HG03135 (cell line): ENCODE measurements at regions not wholly inside any gene's neighbourhood (a gene's known extent, or its start where the extent isn't known, plus 50 kb on each side); places are given as distances from the start of the nearest gene placed in this dataset.

Experiments
- ATAC-seq: cut with Tn5 transposase; IDR thresholded peaks from one replicate; pipeline ENCODE4 v1.9.1; 2021; ENCODE audit warnings: mild to moderate bottlenecking, moderate library complexity; ENCODE audit not compliant: unreplicated experiment

DNA sequence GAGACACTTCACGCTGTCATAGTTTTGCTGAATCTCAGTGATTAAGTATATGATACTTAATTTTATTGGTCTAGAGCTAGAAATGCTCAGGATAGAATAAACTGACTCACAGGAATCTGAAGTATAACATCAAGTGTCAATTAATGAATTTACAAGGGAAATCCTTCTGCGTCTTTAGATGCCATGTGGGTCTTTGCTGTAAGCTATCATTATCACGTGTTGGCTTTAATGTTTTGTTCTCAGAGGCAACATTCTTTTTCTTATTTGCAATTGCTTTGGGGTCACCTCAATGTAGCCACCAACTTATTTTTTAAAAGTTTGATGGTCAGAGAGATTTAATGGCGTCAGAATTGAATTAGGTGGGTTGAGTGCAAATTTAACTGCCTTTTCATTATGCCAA lies 680.1 kb upstream of the PTBP2 start:
- ATAC-seq = no peak

DNA sequence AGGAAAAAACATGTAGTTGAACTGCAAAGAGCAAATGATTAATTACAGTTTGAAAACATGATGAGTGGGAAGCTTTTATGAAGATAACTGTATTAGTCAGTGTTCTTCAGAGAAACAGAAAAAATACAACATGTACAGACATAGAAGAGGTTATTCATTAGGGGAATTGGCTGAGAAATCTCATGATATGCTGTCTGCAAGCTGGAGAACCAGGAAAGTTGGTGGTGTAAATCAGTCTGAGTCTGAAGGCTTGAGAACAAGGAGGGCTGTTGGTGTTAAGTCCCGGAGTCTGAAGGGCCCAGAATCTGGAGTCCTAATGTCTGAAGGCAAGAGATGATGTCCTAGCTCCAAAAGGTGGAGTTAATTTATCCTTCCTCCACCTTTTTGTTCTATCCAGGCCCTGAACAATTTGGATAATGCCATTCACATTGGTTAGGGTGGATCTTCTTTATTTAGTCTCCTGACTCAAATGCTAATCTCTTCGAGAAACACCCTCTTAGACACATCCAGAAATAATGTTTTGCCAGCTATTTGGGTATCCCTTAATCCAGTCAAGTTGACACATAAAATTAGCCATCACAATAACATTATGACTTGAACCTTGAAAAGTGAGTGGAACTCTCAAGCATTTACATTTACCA lies 672.9 kb upstream of the PTBP2 start:
- no peak for ATAC-seq

DNA sequence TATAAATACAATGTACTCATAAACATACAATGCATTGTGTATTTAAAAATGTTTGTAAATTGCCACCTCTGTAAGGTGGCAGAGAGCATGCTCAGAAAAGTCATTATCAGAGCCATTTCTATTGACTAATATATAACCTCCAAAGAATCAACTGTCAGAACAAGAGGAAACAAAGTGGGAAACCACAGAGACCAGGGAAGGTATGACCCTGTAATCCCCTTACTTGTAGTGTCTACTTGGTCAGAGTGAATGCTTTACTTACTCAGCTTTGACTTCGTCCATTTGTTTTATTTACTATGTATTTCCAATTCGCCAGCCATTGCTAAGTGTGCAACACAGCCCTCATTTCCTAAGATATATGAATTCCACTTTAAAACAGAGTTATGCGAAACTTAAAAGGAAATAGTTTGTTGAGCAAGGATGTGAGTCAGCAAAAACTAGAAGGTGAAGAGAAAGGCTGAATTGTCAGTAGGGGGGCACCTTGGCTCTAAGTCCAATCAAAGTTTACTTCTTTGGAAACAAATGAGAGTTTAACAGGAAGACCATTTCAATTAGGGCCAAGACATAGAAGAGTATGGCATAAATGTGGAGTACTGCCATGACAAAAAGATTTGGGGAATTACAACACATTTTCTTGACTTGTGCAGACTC lies 671.7 kb upstream of the PTBP2 start:
- no peak for ATAC-seq

DNA sequence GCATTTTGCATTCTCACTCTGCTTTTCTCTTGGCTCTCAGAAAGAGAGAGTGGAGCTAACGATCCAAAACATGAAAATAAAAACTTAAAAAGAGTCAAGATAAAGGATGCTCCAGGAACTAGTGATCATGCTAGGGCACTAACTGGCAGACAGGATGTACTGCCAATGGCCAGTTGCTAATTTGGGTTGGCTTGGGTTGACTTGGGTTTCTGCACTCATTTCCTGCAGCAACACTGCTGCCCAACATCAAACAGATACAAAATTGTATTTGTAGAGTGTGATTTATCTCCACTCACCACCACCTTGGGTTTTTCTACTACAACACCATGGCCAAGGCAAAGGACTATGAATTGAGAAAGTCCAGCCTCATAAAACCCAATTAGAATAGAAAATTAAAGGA lies 662.3 kb upstream of the PTBP2 start:
- ATAC-seq = no peak

DNA sequence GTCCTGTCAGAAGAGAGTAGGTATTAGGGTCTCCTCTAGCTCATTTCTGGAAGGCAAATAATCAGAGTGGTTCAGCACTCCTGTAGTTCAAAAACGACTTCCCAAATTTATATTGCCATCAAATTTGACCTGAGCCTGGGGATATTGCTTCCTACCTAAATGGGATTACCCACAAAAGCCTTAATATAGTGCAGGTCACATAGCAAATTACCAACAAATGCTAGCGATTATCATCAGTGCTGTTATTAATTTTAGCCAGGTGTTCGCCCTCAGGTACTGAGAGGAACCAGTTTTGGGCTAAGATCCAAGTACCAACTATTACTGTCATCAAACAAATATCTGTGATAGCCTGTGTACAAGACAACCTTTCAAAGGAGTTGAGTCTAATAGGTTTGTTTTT lies 661.8 kb upstream of the PTBP2 start:
- no peak for ATAC-seq

DNA sequence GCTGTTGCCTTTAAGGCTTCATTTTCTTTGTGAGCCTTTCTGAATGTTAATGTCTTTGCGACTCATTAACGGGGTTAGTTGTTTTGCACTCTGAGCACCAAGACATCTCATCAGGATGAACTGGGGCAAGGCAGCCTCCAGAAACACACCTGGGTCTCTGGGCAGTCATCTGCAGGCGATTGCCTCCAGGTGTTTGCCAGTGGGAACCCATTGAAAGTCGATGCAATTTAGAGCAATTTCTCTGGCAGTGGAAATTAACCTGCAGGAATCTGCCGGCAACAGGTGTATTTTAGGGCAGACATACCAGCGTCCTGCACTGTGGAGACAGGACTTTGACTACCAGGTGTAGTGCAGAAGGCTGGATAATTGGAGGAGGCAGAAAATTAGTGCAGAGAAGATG lies 661.0 kb upstream of the PTBP2 start:
- ATAC-seq = no peak

DNA sequence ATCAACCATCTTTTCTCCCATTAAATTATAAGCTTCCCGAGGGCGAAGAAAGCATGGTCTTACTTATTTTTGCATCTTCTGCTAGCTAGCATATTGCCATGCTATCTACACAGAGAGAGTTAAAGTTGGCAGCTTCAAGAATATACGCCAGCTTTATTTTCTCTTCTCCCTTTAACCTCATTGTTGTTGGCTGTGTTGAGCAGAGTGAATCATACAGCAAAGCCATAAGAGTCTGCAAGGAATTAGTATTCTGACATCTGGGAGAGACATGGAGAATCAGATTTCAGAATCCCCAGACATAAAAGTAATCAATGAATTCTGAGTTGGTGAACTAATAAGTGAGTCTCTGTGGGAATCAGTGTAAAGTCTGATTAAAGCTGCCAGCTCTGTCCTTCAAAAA lies 649.6 kb upstream of the PTBP2 start:
- ATAC-seq = no peak

DNA sequence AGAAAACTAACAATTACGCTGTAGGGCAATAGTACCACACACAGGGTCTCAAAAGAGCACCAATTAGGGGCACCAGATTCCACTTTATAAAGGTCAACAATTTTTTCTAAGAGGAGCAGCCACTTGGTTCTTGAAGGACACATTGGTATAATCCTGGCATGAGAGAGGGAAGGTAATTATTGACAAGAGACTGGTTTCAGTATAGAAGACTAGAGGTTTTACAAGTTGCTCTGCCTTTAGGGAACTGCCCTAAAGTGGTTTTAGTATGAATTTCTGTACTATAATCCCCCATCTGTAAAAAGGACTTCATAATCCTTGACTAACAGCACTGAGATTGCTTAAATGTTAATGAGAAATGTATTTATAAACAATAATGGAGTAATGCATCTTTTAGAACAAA lies 648.5 kb upstream of the PTBP2 start:
- ATAC-seq = no peak

DNA sequence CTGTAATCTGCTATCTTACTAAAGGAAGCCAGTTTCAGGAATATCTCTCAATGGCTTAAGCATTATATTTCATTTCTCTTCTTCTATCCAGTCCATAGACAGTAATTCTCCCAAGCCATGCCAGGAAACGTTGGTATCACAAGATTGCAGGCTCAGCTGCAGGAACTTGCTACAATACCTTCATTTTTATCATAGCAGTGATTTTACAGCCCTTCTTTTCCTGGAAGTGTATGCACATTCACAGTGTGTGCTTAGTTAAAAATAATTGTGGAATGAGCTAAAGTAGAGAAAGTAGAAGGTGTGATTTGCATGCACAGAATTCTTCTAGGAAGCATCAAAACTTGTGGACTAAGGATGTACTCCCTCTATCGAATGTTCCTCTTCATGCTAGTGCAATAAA lies 647.2 kb upstream of the PTBP2 start:
- ATAC-seq = no peak

DNA sequence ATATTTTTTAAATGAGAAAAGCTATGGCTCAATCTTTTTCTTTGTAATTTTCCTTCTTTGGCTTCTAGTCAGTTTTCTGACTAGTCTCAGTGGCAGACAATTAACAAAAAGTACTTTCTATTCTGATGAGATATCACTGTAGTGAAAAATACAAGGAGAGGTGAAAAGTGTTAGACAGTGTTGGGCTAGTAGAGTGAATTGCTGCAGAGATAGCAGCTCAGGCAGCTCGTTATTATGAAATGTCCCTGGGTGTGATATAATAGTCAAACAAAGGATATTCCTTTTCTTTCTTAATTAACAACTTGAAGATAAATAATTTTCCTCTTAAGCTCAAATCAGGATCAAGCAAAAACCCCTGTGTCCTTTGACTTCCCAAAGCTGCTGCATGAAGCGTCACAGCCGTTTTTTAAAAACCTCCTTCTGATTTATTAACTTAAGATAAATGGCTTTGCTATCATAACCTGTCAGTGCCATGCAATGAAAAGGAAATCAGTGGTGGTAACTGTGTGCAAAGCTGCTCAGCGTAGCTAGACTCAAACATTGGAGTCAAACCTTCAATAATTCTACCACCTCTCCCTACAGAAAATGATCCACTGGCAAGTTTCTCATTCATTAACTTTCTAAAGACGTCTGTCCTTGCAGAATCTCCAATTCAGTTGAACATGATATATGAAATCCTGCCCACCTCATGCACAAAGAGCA lies 646.6 kb upstream of the PTBP2 start:
- no peak for ATAC-seq

DNA sequence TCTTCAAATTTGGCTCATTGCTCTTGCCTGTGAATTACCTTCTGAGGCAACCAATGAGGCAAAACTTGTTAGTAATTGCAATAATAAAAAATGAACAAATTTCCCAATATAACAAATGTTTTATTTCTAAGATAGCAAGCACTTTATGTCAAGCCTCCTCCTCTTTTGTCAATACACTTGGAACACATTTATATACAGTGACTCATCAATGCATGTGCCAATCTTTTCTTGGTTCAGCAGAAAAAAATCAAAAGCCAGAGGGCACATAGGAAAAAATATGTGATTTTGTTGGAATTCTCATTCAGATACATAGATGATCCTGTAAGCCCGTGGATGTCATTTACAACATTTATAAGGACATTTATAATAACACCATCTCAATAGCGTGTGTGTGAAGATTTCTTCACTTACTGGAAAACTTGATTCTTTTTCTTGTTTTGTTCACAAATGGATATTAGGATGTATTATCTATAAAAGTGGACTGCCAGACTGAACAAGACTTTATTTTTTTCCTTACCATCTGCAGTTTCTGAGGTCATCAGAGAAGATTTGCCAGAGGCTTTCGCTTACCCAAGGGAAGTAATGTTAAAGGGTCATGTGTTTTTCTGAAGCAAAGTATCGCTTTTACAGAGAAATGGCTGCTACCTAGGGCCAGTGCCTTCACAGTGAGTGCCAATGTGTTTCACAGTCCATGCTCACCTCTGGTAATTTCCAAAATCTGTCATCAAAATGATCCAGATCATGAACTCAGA lies 645.7 kb upstream of the PTBP2 start:
- ATAC-seq = no peak

DNA sequence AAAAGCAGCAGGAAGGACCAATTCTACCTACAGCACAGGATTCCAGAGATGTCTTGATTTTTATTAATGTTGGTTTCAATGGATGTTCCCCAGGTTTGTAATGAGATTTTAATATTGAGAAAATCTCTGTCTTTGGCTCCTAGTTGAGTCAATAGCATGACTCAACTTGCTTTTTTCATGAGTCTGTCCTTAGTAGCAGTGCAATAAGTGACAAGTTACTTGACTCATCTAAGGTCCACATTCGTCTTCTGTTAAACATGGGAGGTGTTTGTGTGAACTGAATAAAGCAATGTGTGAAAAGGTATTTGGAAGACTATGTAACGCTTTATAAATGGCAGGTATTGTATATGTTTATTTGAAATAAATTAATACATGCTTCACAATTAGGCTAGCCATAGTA lies 645.0 kb upstream of the PTBP2 start:
- no peak for ATAC-seq

DNA sequence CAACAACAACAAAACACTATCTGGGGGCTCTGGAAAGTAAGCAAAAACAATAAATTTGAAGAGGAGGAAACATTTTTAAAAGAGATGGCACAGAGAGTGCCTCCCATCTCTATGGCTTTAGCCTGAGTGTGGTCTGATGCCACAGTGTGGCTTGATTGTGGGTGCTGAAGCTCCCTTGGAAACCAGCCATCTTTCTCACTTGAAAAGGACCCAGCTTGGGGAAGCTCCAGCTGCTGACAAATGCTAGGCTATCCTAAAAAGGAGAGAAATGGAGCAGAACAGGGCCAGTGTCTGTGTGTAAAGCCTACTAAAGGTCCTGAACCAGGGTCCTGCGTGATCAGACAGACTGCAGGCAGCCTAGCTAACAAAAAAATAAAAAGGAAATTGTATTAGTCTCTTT lies 642.0 kb upstream of the PTBP2 start:
- ATAC-seq = no peak

DNA sequence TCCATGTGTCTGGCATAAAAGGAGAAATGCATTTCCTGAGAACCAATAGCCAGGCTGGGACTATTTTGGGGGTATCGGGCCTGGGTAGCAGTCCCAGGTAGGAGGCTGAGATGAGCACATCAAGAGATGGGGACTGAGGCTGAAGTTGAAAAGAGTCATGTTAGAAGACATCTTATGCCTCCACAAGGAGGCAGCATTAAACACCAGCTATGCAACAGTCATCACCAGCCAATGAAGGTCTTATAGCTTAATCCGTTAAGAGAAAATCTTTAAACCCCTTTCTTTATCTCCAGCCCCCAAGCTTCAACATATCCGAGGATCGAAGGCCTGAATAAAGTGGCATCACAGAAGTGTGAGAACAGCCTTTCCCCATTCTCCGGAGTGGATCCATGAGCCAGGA lies 640.7 kb upstream of the PTBP2 start:
- no peak for ATAC-seq

DNA sequence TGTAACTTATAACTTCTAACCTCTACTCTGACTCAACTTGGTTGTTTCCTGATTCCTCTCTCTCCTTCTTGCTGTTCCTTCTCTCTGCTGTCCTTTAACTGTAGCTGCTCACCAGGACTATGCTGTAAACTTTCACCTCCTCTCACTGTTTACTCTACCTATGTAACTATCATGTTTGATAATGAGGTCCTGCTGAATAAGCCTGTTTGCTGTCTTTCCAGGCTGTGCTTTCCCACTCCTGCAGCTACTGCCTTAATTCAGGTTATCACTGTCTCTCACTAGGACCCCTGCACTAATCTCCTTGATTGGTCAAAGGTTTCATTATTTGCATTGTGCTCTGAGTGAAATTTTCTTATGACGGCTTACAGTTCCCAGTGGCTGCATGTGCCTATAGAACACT lies 633.9 kb upstream of the PTBP2 start:
- ATAC-seq = no peak

DNA sequence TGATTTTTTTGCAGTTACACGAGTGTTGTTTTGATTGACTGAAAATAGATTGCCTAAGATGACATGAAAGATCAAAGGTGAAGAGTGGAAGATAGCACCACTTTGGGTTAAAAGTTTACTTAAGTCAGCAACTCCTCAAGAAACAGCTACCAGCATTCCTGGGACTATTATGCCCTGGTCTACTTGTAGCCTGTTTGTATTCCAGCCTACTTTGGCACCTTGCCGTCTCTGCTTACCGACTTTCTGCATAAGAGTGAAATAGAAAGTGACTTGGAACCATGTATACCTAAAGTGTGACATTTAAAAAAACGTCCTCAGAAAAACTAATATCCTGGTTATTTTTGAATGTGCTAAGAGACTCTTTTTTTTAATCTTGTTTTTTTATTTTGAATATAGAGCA lies 631.5 kb upstream of the PTBP2 start:
- no peak for ATAC-seq

DNA sequence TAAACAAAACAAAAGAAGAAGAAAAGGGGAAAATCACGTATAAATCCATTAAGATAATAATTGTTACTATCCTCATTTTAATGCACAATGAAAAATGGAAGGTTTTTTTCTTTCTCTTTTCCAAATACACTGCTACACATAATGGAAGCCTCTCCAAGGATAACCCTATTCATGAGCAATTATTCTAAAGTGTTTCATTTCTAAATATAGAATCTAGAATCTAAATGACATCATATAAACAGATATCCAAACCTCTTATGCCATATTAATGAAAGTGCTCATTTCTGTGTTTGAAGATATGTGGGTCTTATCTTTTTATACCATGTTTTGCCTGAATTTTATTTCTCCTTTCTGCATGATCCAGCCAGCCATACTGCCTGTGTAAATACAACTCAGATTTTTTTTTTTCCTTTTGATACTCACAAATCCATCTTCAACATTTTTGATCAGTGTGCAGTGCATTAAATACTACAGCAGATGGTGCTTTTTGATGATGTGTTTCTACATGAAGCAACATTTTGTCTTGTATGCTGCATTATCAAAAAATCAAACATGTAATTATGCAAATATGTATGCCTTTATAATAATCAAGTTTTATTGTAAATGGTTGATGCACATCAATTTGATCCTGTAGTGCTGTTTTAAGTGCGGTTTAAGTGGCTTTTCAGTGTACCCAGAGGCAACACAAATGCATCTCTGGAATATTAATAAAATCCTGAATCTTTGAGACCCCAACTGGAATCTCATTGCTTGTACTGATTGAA lies 625.6 kb upstream of the PTBP2 start:
- ATAC-seq = no peak

DNA sequence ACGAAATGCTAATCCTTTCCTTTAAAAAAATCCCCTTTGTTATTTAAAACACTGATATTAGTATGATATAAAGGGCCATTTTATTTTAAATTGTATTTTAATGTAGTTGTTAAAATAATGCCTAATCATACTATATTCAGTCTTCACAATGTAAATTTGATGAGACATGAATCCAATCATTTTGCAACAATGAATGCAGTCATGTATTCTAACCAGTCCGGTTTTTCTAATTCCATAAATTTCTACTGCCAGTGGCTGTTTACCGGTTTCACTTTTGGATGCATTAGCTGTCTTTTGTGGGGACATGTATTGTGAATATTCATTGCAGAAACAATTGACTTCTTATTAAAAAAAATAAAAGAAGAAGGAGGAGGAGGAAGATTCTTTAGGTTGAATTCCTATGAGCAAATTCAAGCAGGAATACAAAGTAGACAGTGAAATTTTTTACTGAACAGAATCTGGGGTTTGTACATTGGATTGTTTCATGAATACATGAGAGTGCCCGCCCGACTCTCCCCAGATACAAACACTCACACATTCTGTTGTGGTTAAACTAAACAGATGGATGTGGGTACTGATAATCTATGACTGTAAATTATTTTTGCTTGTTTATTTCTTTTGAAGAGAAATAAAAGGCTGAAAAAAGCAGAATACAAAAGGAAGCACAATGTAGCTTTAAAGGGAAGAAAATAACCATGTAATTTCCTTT lies 624.8 kb upstream of the PTBP2 start:
- ATAC-seq = no peak

DNA sequence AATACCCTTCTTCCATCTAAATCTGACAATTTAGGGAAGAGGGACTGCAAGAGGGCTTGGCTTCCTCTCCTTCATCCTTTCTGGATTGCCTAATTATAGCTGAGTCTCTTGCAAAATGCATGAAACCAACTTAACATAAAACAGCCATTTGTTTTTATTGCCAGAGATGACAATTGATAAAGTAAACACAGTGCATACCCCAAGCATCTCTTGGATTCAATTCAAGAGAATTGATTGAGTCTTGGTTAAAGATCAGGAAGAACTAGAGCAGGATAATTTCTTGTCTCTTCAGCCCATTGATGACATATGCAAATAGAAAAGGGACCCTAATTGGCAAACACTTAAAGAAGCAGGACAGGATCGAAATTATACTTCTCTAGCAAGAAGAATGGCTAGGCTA lies 617.1 kb upstream of the PTBP2 start:
- ATAC-seq = no peak

DNA sequence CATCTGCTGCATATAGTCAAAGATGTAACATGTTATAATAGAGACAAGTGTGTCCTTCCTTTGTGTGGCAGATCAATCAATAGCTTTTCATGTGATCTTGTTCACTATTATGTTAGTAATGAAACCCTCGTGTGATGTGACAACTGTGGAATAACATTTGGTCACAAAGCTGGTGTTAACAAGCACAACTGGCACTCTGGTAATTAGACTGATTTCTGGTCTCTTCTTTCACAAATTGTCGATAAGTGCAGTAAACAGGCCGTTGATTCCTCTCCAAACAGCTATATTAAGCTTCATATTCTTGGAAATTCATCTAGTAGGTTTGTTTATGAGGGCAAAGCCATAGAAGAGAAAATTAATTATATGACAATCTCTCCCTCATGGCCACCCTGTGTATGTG lies 616.7 kb upstream of the PTBP2 start:
- no peak for ATAC-seq
